Thymus (tissue), 11 donors: ENCODE measurements at regions not wholly inside any gene's neighbourhood (a gene's known extent, or its start where the extent isn't known, plus 50 kb on each side); places are given as distances from the start of the nearest gene placed in this dataset.

Source experiments
- DNase-seq, 9 donors: peaks; one replicate each; pipeline ENCODE4 v3.0.0-alpha.2; 2013; ENCODE audit warnings: low spot score in 9 of 9, low read depth in 6 of 9, missing footprints in 1 of 9
- H3K27ac ChIP-seq, 2 donors: one replicate each; pipeline ENCODE4 v1.5.1; 2013; ENCODE audit warnings: control low read depth in 1 of 2, low read depth in 1 of 2, low read length in 1 of 2, mild to moderate bottlenecking in 1 of 2, moderate library complexity in 1 of 2
- H3K27me3 ChIP-seq, 2 donors: one replicate each; pipeline ENCODE4 v1.5.1; 2013; ENCODE audit warnings: low read length in 1 of 2; ENCODE audit not compliant: control insufficient read depth in 2 of 2, insufficient read depth in 1 of 2
- H3K36me3 ChIP-seq, 2 donors: one replicate each; pipeline ENCODE4 v1.5.1; 2013; ENCODE audit warnings: low read length in 1 of 2, mild to moderate bottlenecking in 1 of 2, moderate library complexity in 1 of 2; ENCODE audit not compliant: control insufficient read depth in 2 of 2, insufficient read depth in 2 of 2
- H3K4me1 ChIP-seq, 2 donors: one replicate each; pipeline ENCODE4 v1.5.1; 2013; ENCODE audit warnings: low read length in 2 of 2; ENCODE audit not compliant: control insufficient read depth in 2 of 2, insufficient read depth in 2 of 2
- H3K4me3 ChIP-seq, 2 donors: one replicate each; pipeline ENCODE4 v1.5.1; 2013; ENCODE audit warnings: low read length in 2 of 2, control low read depth in 1 of 2, mild to moderate bottlenecking in 1 of 2
- H3K9me3 ChIP-seq, 2 donors: one replicate each; pipeline ENCODE4 v1.5.1; 2013; ENCODE audit warnings: low read length in 1 of 2, mild to moderate bottlenecking in 1 of 2; ENCODE audit not compliant: control insufficient read depth in 2 of 2, insufficient read depth in 1 of 2
- WGBS: extraction: QIAGEN DNeasy Blood & Tissue Kit; methylation state at CpG from one replicate; pipeline ENCODE4 v1.1.7; 2013; 5-methylcytosine and 5-hydroxymethylcytosine counted together
- donor health status: healthy.

GRCh38 chr11:111124724-111125123, 120.8 kb upstream of the POU2AF2 start:
- Histone ChIP-seq H3K9me3 (no peaks in the 10 kb centered on the region), H3K27ac (no peak overlapping the region), H3K27me3 (no peaks in the 10 kb centered on the region), H3K4me1 (no peaks in the 10 kb centered on the region), H3K4me3 (no peak overlapping the region), H3K36me3 (no peaks in the 10 kb centered on the region)
- no peak for DNase-seq
- 88% methylated on average over 1 of the region's 1 CpG for WGBS

GRCh38 chr11:111123463-111124398, 121.8 kb upstream of the POU2AF2 start:
- DNase-seq, result no peak
- WGBS, result 42% methylated on average over 1 of the region's 1 CpG
- no peaks in the 10 kb centered on the region for H3K4me1 ChIP-seq
- no peaks in the 10 kb centered on the region for H3K9me3 ChIP-seq
- H3K36me3 ChIP-seq, result no peaks in the 10 kb centered on the region
- no peak overlapping the region for H3K27ac ChIP-seq
- H3K4me3 ChIP-seq, result no peak overlapping the region
- no peaks in the 10 kb centered on the region for H3K27me3 ChIP-seq

GRCh38 chr11:111120696-111121302, 124.7 kb upstream of the POU2AF2 start:
- H3K36me3 ChIP-seq, result no peaks in the 10 kb centered on the region
- no peaks in the 10 kb centered on the region for H3K27me3 ChIP-seq
- H3K4me1 ChIP-seq, result no peaks in the 10 kb centered on the region
- DNase-seq, result no peak
- 98% methylated on average over 6 of the region's 6 CpGs for WGBS
- no peak overlapping the region for H3K27ac ChIP-seq
- H3K4me3 ChIP-seq, result no peak overlapping the region
- H3K9me3 ChIP-seq, result no peaks in the 10 kb centered on the region

- 98% methylated on average over 10 of the region's 10 CpGs for WGBS
- H3K36me3 ChIP-seq, result no peaks in the 10 kb centered on the region
- no peaks in the 10 kb centered on the region for H3K9me3 ChIP-seq
- H3K27me3 ChIP-seq, result no peaks in the 10 kb centered on the region
- DNase-seq, result no peak
- no peaks in the 10 kb centered on the region for H3K4me1 ChIP-seq
- H3K4me3 ChIP-seq, result no peak overlapping the region
- H3K27ac ChIP-seq, result no peak overlapping the region
These were observed 125.4 kb upstream of the POU2AF2 start for GRCh38 chr11:111120161-111120560.

GRCh38 chr11:111119751-111120150, 125.8 kb upstream of the POU2AF2 start:
- H3K4me1 ChIP-seq, result no peaks in the 10 kb centered on the region

GRCh38 chr11:111115890-111116289, 129.6 kb upstream of the POU2AF2 start:
- no peak for DNase-seq
- no peak overlapping the region for H3K27ac ChIP-seq
- 93% methylated on average over 1 of the region's 1 CpG for WGBS
- H3K4me3 ChIP-seq, result no peak overlapping the region
- H3K4me1 ChIP-seq, result no peaks in the 10 kb centered on the region
- no peaks in the 10 kb centered on the region for H3K36me3 ChIP-seq
- no peaks in the 10 kb centered on the region for H3K27me3 ChIP-seq
- H3K9me3 ChIP-seq, result no peaks in the 10 kb centered on the region

More at GRCh38 chr11:111119751-111120150, 125.8 kb upstream of the POU2AF2 start:
- Histone ChIP-seq H3K27ac (no peak overlapping the region), H3K27me3 (no peaks in the 10 kb centered on the region), H3K4me3 (no peak overlapping the region), H3K36me3 (no peaks in the 10 kb centered on the region), H3K9me3 (no peaks in the 10 kb centered on the region)
- no peak for DNase-seq
- WGBS, result 93% methylated on average over 3 of the region's 3 CpGs

GRCh38 chr11:111114091-111114490, 131.4 kb upstream of the POU2AF2 start:
- H3K27me3 ChIP-seq, result no peaks in the 10 kb centered on the region
- no peak overlapping the region for H3K27ac ChIP-seq
- no peak for DNase-seq
- H3K9me3 ChIP-seq, result no peaks in the 10 kb centered on the region
- H3K36me3 ChIP-seq, result no peaks in the 10 kb centered on the region
- no peaks in the 10 kb centered on the region for H3K4me1 ChIP-seq
- H3K4me3 ChIP-seq, result no peak overlapping the region

- Histone ChIP-seq H3K27ac (no peak overlapping the region), H3K27me3 (no peaks in the 10 kb centered on the region), H3K9me3 (no peaks in the 10 kb centered on the region), H3K36me3 (no peaks in the 10 kb centered on the region), H3K4me3 (no peak overlapping the region), H3K4me1 (no peaks in the 10 kb centered on the region)
- 76% methylated on average over 1 of the region's 1 CpG for WGBS
- DNase-seq, result no peak
These were observed 132.9 kb upstream of the POU2AF2 start for GRCh38 chr11:111112614-111113013.

- H3K27me3 ChIP-seq, result no peaks in the 10 kb centered on the region
- H3K27ac ChIP-seq, result no peak overlapping the region
- H3K9me3 ChIP-seq, result no peaks in the 10 kb centered on the region
- H3K36me3 ChIP-seq, result no peaks in the 10 kb centered on the region
- no peak for DNase-seq
- no peaks in the 10 kb centered on the region for H3K4me1 ChIP-seq
- H3K4me3 ChIP-seq, result no peak overlapping the region
These were observed 138.0 kb upstream of the POU2AF2 start for GRCh38 chr11:111107501-111107900.
